ENCODE measurements at regions not wholly inside any gene's neighbourhood (a gene's known extent, or its start where the extent isn't known, plus 50 kb on each side); places are given as distances from the start of the nearest gene placed in this dataset.
A peak's percentile ranks its signal among the peaks of the same experiment; 100 is the strongest.

DNA sequence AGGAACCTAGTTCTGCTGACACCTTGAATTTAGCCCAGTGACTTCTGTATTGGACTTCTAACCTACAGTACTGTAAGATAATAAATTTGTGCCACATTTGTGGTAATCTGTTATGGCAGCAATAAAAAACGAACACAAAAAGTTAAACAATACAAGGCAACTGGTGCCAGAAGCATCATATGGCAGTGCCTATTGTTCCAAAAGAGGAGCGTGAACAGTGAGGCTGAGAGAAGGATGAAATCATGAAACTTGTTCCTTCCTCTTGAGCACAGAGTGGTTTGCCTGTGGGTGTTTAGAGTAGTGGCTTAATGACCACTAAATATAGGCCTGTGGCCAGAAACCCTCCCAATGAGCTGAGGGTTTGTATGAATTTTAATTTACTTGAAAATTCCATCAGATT, 69.7 kb upstream of the PGRMC2 start:
- Histone ChIP-seq H4K8ac (ENCODE audit: low read depth in 2 of 2, low read length in 2 of 2) (peak overlapping the region; percentile 57 to 79), H3K23ac (ENCODE audit: low read depth, low read length) (peak overlapping the region; percentile 26; the same call in 1 of the 2 replicates), H3K56ac (ENCODE audit: extremely low read depth, insufficient read depth, low read length) (no peak overlapping the region), H2BK20ac (ENCODE audit: low read depth, low read length) (peak overlapping the region; percentile 92), H3K18ac (ENCODE audit: low read depth, low read length) (peak overlapping the region; percentile 99), H3K79me1 (ENCODE audit: low read depth in 1 of 2, low read length in 2 of 2) (peaks cover 5 to 16% of the 10 kb centered on the region in 2 experiments; a peak in 2 of 4 replicates), H3K4ac (ENCODE audit: low read depth, low read length) (peak overlapping the region; percentile 91), H3K9me1 (ENCODE audit: insufficient read depth, low read length) (peaks cover 16% of the 10 kb centered on the region), H2BK120ac (ENCODE audit: low read depth, low read length) (peak overlapping the region; percentile 95), H2BK5ac (ENCODE audit: low read depth, low read length, poor library complexity, severe bottlenecking) (peak overlapping the region; percentile 96), H3K4me3 (ENCODE audit: insufficient read depth, low read depth, low read length) (no peak overlapping the region), H2AK9ac (replicated peaks; ENCODE audit: low read depth, low read length, poor library complexity) (no peak overlapping the region), H4K20me1 (ENCODE audit: insufficient read depth, low read length) (0 out of 2 replicates have a peak, but pooled peaks cover 3% of the 10 kb centered on the region), H3K9ac (ENCODE audit: low read depth, low read length) (no peak overlapping the region), H3K9me3 (ENCODE audit: control insufficient read depth, insufficient read depth, low read length) (peaks cover 2% of the 10 kb centered on the region; the same call in 1 of the 2 replicates), H3K4me1 (ENCODE audit: control insufficient read depth, insufficient read depth, low read length) (peaks cover 39% of the 10 kb centered on the region), H3K36me3 (ENCODE audit: control insufficient read depth, insufficient read depth, low read length) (no peaks in the 10 kb centered on the region), H3K27me3 (ENCODE audit: control insufficient read depth, insufficient read depth, low read length) (no peaks in the 10 kb centered on the region), H3K14ac (replicated peaks; ENCODE audit: low read depth, low read length) (peak overlapping the region; percentile 71), H3K27ac (ENCODE audit: insufficient read depth, low read length) (peak overlapping the region; percentile 36; the same call in 1 of the 2 replicates), H2AFZ (replicated peaks; ENCODE audit: low read length, poor library complexity) (no peak overlapping the region), H2BK15ac (ENCODE audit: low read depth, low read length) (peak overlapping the region; percentile 88; the same call in 2 of the 3 replicates), H2AK5ac (ENCODE audit: low read depth, low read length) (peak overlapping the region; percentile 92), H4K91ac (ENCODE audit: insufficient read depth, low read depth, low read length) (peak overlapping the region; percentile 86), H3K4me2 (ENCODE audit: low read depth, low read length) (no peak overlapping the region), H4K5ac (ENCODE audit: low read depth, low read length) (peak overlapping the region; percentile 96; the same call in 1 of the 2 replicates)
- DNase-seq (no peak), ATAC-seq (ENCODE audit: low read depth) (no peak)
- intact Hi-C loops (cut with micrococcal nuclease), result loop anchor here (10.0 kb wide), 1 partner anchor 168 kb away; no protein-coding TSS in a partner anchor
- in situ Hi-C loops (cut with MboI; ENCODE audit: low sequenced_read_pairs), result no loop called here
- BruUV-seq (replicated peaks), result no TSS peak
- WGBS, 2 experiments (ENCODE audit: extremely low coverage in 2 of 2, insufficient read length in 1 of 2), result no CpG with 5 or more reads among the region's 2 CpGs
- no peak for TF ChIP-seq CEBPB (IDR thresholded peaks at IDR 0.05; ENCODE audit: low read depth, low read length)
- no peak for TF ChIP-seq RAD21 (IDR thresholded peaks at IDR 0.05; ENCODE audit: low read length)
- TF ChIP-seq SMC3 (IDR thresholded peaks at IDR 0.05; ENCODE audit: low read depth, low read length), result no peak
- TF ChIP-seq, protein P1, sequence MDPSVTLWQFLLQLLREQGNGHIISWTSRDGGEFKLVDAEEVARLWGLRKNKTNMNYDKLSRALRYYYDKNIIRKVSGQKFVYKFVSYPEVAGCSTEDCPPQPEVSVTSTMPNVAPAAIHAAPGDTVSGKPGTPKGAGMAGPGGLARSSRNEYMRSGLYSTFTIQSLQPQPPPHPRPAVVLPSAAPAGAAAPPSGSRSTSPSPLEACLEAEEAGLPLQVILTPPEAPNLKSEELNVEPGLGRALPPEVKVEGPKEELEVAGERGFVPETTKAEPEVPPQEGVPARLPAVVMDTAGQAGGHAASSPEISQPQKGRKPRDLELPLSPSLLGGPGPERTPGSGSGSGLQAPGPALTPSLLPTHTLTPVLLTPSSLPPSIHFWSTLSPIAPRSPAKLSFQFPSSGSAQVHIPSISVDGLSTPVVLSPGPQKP (IDR thresholded peaks at IDR 0.05; ENCODE audit: borderline replicate concordance, low read depth, low read length), result no peak
- no peak for TF ChIP-seq RFX5 (IDR thresholded peaks at IDR 0.05; ENCODE audit: low read depth, low read length)
- TF ChIP-seq FOS (IDR thresholded peaks at IDR 0.05; ENCODE audit: low read depth, low read length), result no peak
- no peak for TF ChIP-seq MAFK (IDR thresholded peaks at IDR 0.05; ENCODE audit: low read depth, low read length)
- dilution Hi-C loops (cut with HindIII; ENCODE audit: low sequenced_read_pairs, unreplicated experiment), result no loop called here
- CTCF ChIA-PET, result no interaction called here
- POLR2A ChIA-PET (ENCODE audit: unreplicated experiment), result no interaction called here

All from IMR-90 (cell line).